ENCODE measurements at regions not wholly inside any gene's neighbourhood (a gene's known extent, or its start where the extent isn't known, plus 50 kb on each side); places are given as distances from the start of the nearest gene placed in this dataset.

DNA sequence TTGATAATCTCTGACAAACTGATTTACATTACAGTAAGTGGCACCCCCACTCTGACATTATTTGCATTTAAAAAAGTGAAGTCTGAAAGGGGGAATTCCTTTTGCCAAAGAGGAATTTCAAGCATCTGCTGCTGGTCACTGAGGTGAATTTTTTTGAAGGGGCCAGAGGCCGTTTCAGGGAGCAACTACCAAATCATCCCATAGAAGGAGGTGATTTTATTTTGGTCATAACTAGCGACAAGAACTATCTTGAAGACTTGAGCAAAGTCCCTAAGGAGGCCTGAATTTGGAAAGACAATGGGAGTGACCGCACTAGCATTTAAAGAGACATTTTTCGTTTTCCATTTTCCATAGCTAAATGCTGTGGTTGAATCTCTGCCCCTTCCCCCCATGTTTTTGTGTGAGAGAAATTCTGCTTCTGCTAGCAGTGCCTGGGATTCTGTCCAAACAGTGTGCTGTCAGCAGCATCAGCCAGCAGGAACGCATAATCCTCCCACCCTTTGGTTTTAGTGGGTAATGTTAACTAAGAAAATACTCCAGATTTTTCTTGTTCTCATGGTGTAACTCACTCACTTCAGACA lies 110.1 kb upstream of the MED14 start (continued):
- no peak for TF ChIP-seq HDAC6 (IDR thresholded peaks at IDR 0.05; ENCODE audit: low read depth, low read length)
- TF ChIP-seq EGR1 (IDR thresholded peaks at IDR 0.05; ENCODE audit: borderline replicate concordance, low read depth, low read length): no peak
- peak; percentile 9; the same call in 1 of the 2 replicates for TF ChIP-seq JUND (IDR thresholded peaks at IDR 0.05; ENCODE audit: low read length)
- no peak for TF ChIP-seq SIN3A (conservative IDR thresholded peaks at IDR 0.05 in 1 of 2, IDR thresholded peaks at IDR 0.05 in 1 of 2; ENCODE audit: low read depth in 1 of 2, low read length in 2 of 2)
- peak; percentile 73 for TF ChIP-seq SRF (IDR thresholded peaks at IDR 0.05; ENCODE audit: low read depth, low read length)
- TF ChIP-seq TEAD4 (IDR thresholded peaks at IDR 0.05; ENCODE audit: low read depth, low read length): peak; percentile 89
- no peak for TF ChIP-seq NANOG (IDR thresholded peaks at IDR 0.05; ENCODE audit: insufficient read depth, low read depth, low read length, poor library complexity, severe bottlenecking)
- no peak for TF ChIP-seq CTBP2 (IDR thresholded peaks at IDR 0.05; ENCODE audit: borderline replicate concordance, insufficient read depth, insufficient read length, low read length)
- TF ChIP-seq TBP (IDR thresholded peaks at IDR 0.05; ENCODE audit: low read depth, low read length): no peak; the same call in 1 of the 2 replicates
- TF ChIP-seq CHD2 (IDR thresholded peaks at IDR 0.05; ENCODE audit: low read length): 0 out of 2 replicates have a peak, but pooled peaks have one; percentile 13
- no peak for TF ChIP-seq BRCA1 (IDR thresholded peaks at IDR 0.05; ENCODE audit: low read depth, low read length)
- no peak for TF ChIP-seq RAD21 (IDR thresholded peaks at IDR 0.05 in 1 of 2, conservative IDR thresholded peaks at IDR 0.05 in 1 of 2; ENCODE audit: low read depth in 2 of 2, low read length in 2 of 2)
- TF ChIP-seq SP1 (IDR thresholded peaks at IDR 0.05; ENCODE audit: low read depth, low read length): peak; percentile 51; the same call in 1 of the 2 replicates
- TF ChIP-seq BCL11A (IDR thresholded peaks at IDR 0.05; ENCODE audit: low read depth in 2 of 2, low read length in 2 of 2): no peak
- no peak for TF ChIP-seq CBX8 (IDR thresholded peaks at IDR 0.05; ENCODE audit: borderline replicate concordance, low read depth, low read length)
- TF ChIP-seq POLR2A (IDR thresholded peaks at IDR 0.05; ENCODE audit: control extremely low read depth in 1 of 2, low read depth in 2 of 2, low read length in 2 of 2): no peak; a peak in 1 of 3 replicates
- peak in 1 of 2 experiments; percentile 84; a peak in 1 of 3 replicates for TF ChIP-seq EP300 (IDR thresholded peaks at IDR 0.05; ENCODE audit: borderline replicate concordance in 1 of 2, low read depth in 2 of 2, low read length in 2 of 2)

All from H1 (cell line).